Body of pancreas (tissue), 4 donors: ENCODE measurements at regions not wholly inside any gene's neighbourhood (a gene's known extent, or its start where the extent isn't known, plus 50 kb on each side); places are given as distances from the start of the nearest gene placed in this dataset.

Experiments
- POLR2A ChIP-seq, 3 donors: fragments of 450-650 bp; IDR thresholded peaks; one replicate each; pipeline ENCODE4 v1.6.1; 2016; ENCODE audit warnings: antibody characterized with exemption in 3 of 3, mild to moderate bottlenecking in 2 of 3
- TF ChIP-seq, protein P1 (sequence below), 7 experiments: fragments of 450-650 bp in 4 of 7; fragments of 200-600 bp in 3 of 7; sonication (generic) in 3 of 7; IDR thresholded peaks; one replicate each; pipeline ENCODE4 v1.5.1; 2016 to 2019; ENCODE audit warnings: antibody characterized with exemption in 7 of 7

DNA sequence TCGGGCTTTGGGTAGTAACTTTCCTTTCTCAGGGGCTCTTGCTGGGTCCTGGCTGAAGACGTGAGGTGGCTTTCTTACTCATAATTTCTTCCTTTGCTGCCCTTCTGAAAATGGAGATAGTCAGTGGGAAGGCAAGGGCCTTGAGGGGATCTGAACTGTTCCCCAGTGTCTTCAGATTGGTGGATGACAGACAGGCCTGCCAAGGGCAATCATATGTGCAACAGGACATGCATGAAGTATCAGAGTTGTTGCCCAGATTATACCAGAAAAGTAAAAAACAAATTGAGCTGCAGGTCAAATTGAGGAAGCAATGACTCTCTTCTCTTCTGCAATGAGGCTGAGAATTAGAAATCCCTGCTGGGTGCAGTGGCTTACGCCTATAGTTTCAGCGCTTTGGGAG is 71.6 kb upstream of the PAX1 start:
- TF ChIP-seq, protein P1, sequence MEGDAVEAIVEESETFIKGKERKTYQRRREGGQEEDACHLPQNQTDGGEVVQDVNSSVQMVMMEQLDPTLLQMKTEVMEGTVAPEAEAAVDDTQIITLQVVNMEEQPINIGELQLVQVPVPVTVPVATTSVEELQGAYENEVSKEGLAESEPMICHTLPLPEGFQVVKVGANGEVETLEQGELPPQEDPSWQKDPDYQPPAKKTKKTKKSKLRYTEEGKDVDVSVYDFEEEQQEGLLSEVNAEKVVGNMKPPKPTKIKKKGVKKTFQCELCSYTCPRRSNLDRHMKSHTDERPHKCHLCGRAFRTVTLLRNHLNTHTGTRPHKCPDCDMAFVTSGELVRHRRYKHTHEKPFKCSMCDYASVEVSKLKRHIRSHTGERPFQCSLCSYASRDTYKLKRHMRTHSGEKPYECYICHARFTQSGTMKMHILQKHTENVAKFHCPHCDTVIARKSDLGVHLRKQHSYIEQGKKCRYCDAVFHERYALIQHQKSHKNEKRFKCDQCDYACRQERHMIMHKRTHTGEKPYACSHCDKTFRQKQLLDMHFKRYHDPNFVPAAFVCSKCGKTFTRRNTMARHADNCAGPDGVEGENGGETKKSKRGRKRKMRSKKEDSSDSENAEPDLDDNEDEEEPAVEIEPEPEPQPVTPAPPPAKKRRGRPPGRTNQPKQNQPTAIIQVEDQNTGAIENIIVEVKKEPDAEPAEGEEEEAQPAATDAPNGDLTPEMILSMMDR (IDR thresholded peaks at IDR 0.05), result no peak
- no peak for TF ChIP-seq POLR2A (IDR thresholded peaks at IDR 0.05)
